ENCODE measurements at regions not wholly inside any gene's neighbourhood (a gene's known extent, or its start where the extent isn't known, plus 50 kb on each side); places are given as distances from the start of the nearest gene placed in this dataset.

GRCh38 chr1:55323760-55324159 lies 108.6 kb upstream of the USP24 start:
- no peaks in the 10 kb centered on the region for H4K20me1 ChIP-seq (replicated peaks in 1 of 2; ENCODE audit: control insufficient read depth in 1 of 2, insufficient read depth in 2 of 2, low read length in 2 of 2)
- no peaks in the 10 kb centered on the region for H3K79me1 ChIP-seq (ENCODE audit: low read depth, low read length)
- H3K36me3 ChIP-seq (ENCODE audit: control insufficient read depth in 2 of 4, insufficient read depth in 4 of 4, low read length in 3 of 4), result no peaks in the 10 kb centered on the region
- no peak overlapping the region for H4K91ac ChIP-seq (replicated peaks; ENCODE audit: insufficient read length, low read length)
- H3K4me2 ChIP-seq (ENCODE audit: insufficient read depth in 1 of 2, low read depth in 2 of 2, low read length in 2 of 2), result peak overlapping the region; percentile 22 to 26; a peak in 2 of 4 replicates
- H2BK12ac ChIP-seq (ENCODE audit: low read depth, low read length), result no peak overlapping the region
- FAIRE-seq (peak; percentile 87), DNase-seq (ENCODE audit: low read depth in 1 of 2, low spot score in 2 of 2) (peak in 1 of 2 experiments; percentile 13)
- H3K27me3 ChIP-seq (replicated peaks in 1 of 4; ENCODE audit: control insufficient read depth in 3 of 4, extremely low read depth in 1 of 4, insufficient read depth in 3 of 4, low read length in 3 of 4), result peaks cover 0 to 3% (median 0%) of the 10 kb centered on the region in 4 experiments; a peak in 2 of 7 replicates
- CTCF ChIA-PET (ENCODE audit: partially characterized antibody), result interaction anchor here (0.8 to 3.5 kb wide), 4 partner anchors 10 to 52 kb away, joined by 4 to 10 read pairs (median 5); no protein-coding TSS in a partner anchor
- no peak overlapping the region for H2BK5ac ChIP-seq (ENCODE audit: low read depth, low read length)
- H3K23me2 ChIP-seq (ENCODE audit: low read depth, low read length), result no peaks in the 10 kb centered on the region
- no peaks in the 10 kb centered on the region for H3K9me3 ChIP-seq (ENCODE audit: insufficient read depth in 2 of 2, low read depth in 1 of 2, low read length in 1 of 2)
- H2AFZ ChIP-seq (ENCODE audit: low read length), result no peak overlapping the region
- no peak overlapping the region for H3K9ac ChIP-seq (replicated peaks in 1 of 4; ENCODE audit: extremely low read depth in 1 of 4, low read depth in 3 of 4, low read length in 3 of 4)
- no peak overlapping the region for H3K18ac ChIP-seq (ENCODE audit: extremely low read depth, low read length)
- H3K4ac ChIP-seq (replicated peaks; ENCODE audit: insufficient read length, low read depth, low read length), result no peak overlapping the region
- H3K4me3 ChIP-seq (ENCODE audit: extremely low read depth in 1 of 4, insufficient read depth in 2 of 4, low read depth in 3 of 4, low read length in 4 of 4), result no peak overlapping the region
- TF ChIP-seq SP1 (IDR thresholded peaks at IDR 0.05; ENCODE audit: low read depth, low read length) (no peak), CHD2 (IDR thresholded peaks at IDR 0.05; ENCODE audit: low read length) (no peak), MAX (IDR thresholded peaks at IDR 0.05) (no peak), TEAD4 (IDR thresholded peaks at IDR 0.05; ENCODE audit: low read depth, low read length) (no peak), BCL11A (IDR thresholded peaks at IDR 0.05; ENCODE audit: low read depth in 2 of 2, low read length in 2 of 2) (no peak), HDAC2 (IDR thresholded peaks at IDR 0.05; ENCODE audit: borderline replicate concordance in 1 of 2, low read depth in 2 of 2, low read length in 2 of 2) (no peak; a peak in 1 of 4 replicates), POU5F1 (IDR thresholded peaks at IDR 0.05; ENCODE audit: low read depth, low read length) (0 out of 2 replicates have a peak, but pooled peaks have one; percentile 11)
- H2BK120ac ChIP-seq (replicated peaks; ENCODE audit: low read depth, low read length), result no peak overlapping the region
- H4K5ac ChIP-seq (ENCODE audit: insufficient read length, low read depth, low read length), result no peak overlapping the region
- no peak overlapping the region for H2BK20ac ChIP-seq (ENCODE audit: low read length)
- POLR2A ChIA-PET (ENCODE audit: partially characterized antibody), result no interaction called here
- H3K27ac ChIP-seq (ENCODE audit: low read depth, low read length), result no peak overlapping the region
- no peak overlapping the region for H2BK15ac ChIP-seq (ENCODE audit: low read length)
- no peak overlapping the region for H3K23ac ChIP-seq (ENCODE audit: insufficient read length)
- peaks cover 0 to 9% (median 3%) of the 10 kb centered on the region in 4 experiments; a peak in 4 of 7 replicates for H3K4me1 ChIP-seq (replicated peaks in 1 of 4; ENCODE audit: control insufficient read depth in 3 of 4, insufficient read depth in 4 of 4, low read length in 3 of 4)
- no peak overlapping the region for H4K8ac ChIP-seq (ENCODE audit: extremely low read depth, insufficient read depth, low read length)
- H2AK5ac ChIP-seq (ENCODE audit: low read depth, low read length), result 0 out of 2 replicates have a peak overlapping the region, but pooled peaks have one; percentile 4
- H3K14ac ChIP-seq (ENCODE audit: insufficient read length), result no peak overlapping the region
- no peak overlapping the region for H3K56ac ChIP-seq (replicated peaks; ENCODE audit: insufficient read length, low read depth, low read length)
- H3K79me2 ChIP-seq (ENCODE audit: control insufficient read depth in 1 of 2, insufficient read depth in 2 of 2, low read length in 2 of 2), result no peaks in the 10 kb centered on the region
- WGBS, 2 experiments (ENCODE audit: extremely low coverage in 1 of 2, insufficient coverage in 1 of 2, insufficient read length in 1 of 2, insufficient replicate concordance in 2 of 2, low coverage in 1 of 2, low lambda C conversion rate in 2 of 2, missing lambda C conversion rate in 1 of 2), result 36% methylated on average over 6 of the region's 6 CpGs; no CpG with 5 or more reads in 1 of the 2 experiments
